GM12891 (cell line): ENCODE measurements at regions not wholly inside any gene's neighbourhood (a gene's known extent, or its start where the extent isn't known, plus 50 kb on each side); places are given as distances from the start of the nearest gene placed in this dataset.

Source experiments
- DNase-seq: peaks from one replicate; pipeline ENCODE4 v3.0.0; 2011; ENCODE audit warnings: low spot score; ENCODE audit not compliant: insufficient read length
- FAIRE-seq: peaks from 2 replicates; lab custom pipeline; 2011; peaks lifted over from hg19 to GRCh38; lab: Jason Lieb, UNC
- PAX5 ChIP-seq: IDR thresholded peaks from 2 replicates; pipeline ENCODE4 v1.6.1; 2011; ENCODE audit warnings: low read length, moderate library complexity, mild to moderate bottlenecking; ENCODE audit not compliant: insufficient read depth, severe bottlenecking
- POLR2A ChIP-seq: IDR thresholded peaks from 2 replicates; pipeline ENCODE4 v1.6.1; 2011; ENCODE audit warnings: low read depth, low read length, control low read depth
- POLR2AphosphoS5 ChIP-seq: IDR thresholded peaks from 2 replicates; pipeline ENCODE4 v1.6.1; 2011; ENCODE audit warnings: low read depth, low read length, control low read depth
- POU2F2 ChIP-seq: IDR thresholded peaks from 2 replicates; pipeline ENCODE4 v1.6.1; 2011; ENCODE audit warnings: low read depth, mild to moderate bottlenecking, control low read depth, low read length, moderate library complexity
- SPI1 ChIP-seq: IDR thresholded peaks from 2 replicates; pipeline ENCODE4 v1.6.1; 2011; ENCODE audit warnings: low read depth, low read length, control low read depth
- TAF1 ChIP-seq: IDR thresholded peaks from 2 replicates; pipeline ENCODE4 v1.6.1; 2011; ENCODE audit warnings: low read depth, low read length, control low read depth

DNA sequence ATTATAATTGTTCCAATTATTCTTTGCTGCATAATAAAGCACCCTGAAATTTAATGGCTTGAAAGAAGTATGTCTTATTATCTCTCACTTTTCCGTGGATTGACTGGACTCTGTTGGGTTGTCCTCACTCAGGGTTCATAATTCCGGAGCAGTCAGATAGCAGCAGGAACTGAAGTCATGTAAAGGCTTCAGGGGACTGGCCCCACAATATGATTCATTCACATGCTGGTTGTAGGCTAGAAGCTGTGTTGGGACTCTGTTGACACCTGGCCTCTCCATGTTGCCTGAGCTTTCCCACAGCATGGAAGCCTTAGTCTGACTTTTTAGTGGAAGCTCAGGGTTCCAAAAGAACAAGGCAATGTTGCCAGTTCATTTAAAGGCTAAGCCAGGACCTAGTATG lies 367.1 kb upstream of the ADGRL2 start:
- TF ChIP-seq POLR2A (no peak), POU2F2 (no peak), TAF1 (no peak), POLR2AphosphoS5 (no peak), SPI1 (no peak), PAX5 (no peak)
- DNase-seq (no peak), FAIRE-seq (no peak)

DNA sequence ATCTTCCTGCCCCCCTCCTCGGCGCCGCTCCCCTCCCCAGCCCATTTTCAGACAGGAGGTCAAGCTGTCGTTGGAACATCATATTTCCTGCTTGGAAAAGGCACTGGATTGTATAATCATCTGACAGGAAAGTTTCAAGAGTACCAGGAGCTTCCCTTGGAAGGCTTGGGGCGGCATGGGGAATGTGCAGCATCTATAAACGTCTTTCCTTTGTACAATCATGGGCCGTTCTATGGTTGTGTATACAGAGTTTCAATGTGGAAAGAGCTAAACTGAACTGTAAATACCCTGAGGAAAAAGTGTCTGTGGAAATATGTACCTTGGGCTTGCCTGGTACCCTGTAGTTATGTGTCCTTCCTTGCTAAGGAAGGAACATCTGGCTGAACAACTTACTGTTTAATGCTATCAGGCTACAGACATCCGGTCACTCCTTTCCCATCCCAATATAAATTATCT lies 368.1 kb upstream of the ADGRL2 start:
- TF ChIP-seq POLR2A (no peak), SPI1 (no peak), POLR2AphosphoS5 (no peak), PAX5 (no peak), TAF1 (no peak), POU2F2 (no peak)
- FAIRE-seq: no peak
- no peak for DNase-seq

DNA sequence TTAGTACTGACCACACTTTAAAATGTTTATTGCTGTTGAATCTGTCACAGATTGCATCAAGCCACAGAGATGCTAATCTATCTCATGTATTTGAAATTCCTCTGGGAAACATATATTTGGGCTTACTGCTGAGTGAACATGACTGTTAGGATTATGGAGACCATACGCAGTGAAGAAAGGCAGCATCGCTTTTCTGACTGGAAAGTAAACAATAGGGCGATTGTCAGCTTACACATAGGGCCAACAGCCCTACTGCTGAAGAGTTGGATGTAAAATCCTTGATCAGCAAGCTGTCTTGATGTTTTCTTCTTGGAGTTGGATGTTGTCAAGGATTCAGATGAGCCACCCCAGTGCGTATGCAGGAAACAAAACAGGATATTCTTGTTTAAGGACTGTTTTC lies 368.7 kb upstream of the ADGRL2 start:
- DNase-seq: no peak
- TF ChIP-seq POLR2A: no peak
- no peak for TF ChIP-seq TAF1
- no peak for TF ChIP-seq PAX5
- TF ChIP-seq SPI1: no peak
- TF ChIP-seq POLR2AphosphoS5: no peak
- TF ChIP-seq POU2F2: no peak
- FAIRE-seq: no peak

DNA sequence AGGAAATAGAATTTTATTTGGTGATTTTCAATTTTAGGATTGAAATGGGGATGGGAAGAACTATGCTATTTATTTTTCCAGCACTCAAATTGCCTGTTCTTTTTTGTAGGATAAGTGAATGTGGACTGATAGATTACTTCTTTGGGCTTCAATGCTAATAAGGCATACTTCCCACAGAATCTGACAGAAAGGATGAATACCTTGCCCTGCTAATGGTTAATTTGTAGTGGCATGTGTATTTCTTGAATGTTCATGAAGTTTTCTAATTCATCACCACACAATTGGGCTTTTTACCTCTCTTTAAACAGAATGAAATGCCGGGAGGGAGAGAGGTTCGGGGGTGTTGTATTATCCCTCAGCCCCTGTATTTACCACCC lies 369.1 kb upstream of the ADGRL2 start:
- no peak for DNase-seq
- FAIRE-seq: no peak
- TF ChIP-seq POLR2A (no peak), POLR2AphosphoS5 (no peak), TAF1 (no peak), SPI1 (no peak), POU2F2 (no peak), PAX5 (no peak)

DNA sequence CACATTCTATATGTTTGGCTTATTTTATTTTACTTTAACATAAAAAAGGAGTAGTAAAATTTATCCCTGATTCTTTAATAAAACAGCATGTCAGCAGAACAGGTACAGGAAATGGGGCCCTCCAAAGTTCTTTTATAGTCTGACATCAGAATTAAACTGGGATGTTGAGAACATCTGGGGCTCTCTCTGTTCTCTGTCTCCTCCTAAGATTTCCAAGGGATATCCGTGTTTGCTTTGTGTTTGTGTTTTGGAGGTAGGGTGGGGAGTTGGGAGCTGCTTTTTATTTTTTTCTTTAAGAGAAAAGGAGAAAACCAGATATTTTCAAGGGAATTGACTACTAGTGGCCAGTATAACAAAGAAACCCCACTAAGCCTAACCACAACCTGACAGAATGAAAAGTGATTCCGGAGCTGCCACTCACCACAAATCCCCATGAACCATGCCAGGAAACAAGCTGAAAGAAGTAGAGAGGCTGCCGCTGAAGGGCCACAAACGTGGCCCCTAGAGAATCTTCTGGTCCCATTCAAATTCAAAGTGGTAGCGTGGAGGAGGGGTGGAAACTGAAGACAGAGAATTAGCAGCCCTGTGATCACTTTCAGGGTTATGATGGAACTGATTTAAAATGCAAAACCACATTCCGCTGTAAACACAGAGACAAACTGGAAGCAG lies 369.6 kb upstream of the ADGRL2 start:
- FAIRE-seq (no peak), DNase-seq (no peak)
- TF ChIP-seq PAX5 (no peak), TAF1 (no peak), POLR2AphosphoS5 (no peak)

DNA sequence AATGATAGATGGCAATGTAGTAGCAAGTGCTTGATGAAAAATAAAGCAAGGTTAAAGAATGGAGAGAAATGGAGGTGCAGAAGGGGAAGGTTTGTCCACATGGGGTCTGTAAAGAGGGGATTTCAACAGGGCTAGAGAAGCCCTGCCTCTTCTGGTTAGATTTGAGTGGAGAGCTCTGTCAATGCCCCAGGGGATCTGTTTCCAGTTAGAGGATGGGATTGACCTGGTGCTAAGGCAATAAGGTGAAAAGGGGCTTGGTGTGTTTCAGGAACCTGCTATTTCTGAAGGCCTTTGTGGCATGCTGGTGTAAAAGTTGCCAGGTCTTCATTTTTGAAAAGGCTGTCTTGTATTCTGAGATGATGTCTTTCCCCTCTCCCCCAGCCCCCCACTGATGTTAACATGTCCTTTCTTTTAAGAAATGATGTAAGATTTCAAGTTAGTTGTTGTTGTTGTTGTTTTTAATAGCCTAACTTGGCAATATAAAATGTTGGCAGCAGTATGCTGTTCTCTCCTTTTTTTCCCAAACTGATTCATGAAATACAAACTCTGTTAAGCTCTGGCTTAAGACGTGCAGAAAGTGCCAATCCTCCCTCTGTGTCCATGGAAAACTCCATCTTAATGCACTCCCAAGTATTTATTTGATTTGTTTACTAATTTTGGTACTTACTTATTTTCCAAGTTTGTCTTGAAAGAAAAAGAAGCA lies 370.3 kb upstream of the ADGRL2 start:
- no peak for TF ChIP-seq POLR2A
- no peak for TF ChIP-seq PAX5
- TF ChIP-seq POU2F2: no peak
- TF ChIP-seq SPI1: no peak
- no peak for TF ChIP-seq TAF1
- no peak for TF ChIP-seq POLR2AphosphoS5
- DNase-seq (no peak), FAIRE-seq (no peak)

DNA sequence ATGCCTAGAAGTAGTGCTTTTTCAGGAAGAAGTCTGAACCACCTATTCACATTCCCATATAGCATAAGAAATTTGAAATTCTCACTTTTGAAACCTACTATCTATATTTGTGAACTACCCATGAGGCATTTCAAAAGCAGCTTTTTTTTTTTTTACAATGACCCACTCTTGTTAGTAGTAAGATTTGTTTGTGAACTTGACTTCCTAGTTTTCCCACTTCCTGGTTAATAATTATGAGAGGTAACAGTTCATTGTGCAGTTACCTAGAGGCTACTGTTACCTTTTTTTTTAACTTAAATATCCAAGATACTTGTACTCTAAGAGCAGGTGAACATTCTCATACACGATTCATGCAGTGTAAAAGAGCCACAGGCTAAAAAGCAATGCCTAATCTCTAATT lies 371.7 kb upstream of the ADGRL2 start:
- no peak for TF ChIP-seq POLR2A
- TF ChIP-seq POLR2AphosphoS5: no peak
- TF ChIP-seq PAX5: no peak
- TF ChIP-seq TAF1: no peak
- no peak for TF ChIP-seq POU2F2
- TF ChIP-seq SPI1: no peak
- no peak for DNase-seq
- no peak for FAIRE-seq

DNA sequence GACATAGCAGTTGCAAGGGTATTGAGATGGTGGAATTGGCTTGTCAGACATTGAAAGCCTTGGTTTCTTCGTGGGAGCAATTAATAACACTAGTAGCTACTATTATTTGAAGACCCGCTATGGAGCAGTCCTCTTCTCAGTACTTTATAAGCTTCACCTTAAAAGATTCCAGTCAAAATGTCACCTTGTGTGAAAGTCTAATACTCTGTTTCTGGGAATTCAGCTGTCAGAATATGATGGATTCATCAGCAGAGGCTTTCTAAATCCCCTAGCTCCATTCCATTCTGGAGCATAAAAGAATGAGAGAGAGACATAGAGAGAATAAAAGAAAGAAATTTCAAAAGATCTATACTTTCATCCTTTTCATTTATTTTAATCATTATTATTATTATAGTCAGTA lies 375.9 kb upstream of the ADGRL2 start:
- TF ChIP-seq SPI1 (no peak), TAF1 (no peak), POU2F2 (no peak), PAX5 (no peak), POLR2AphosphoS5 (no peak), POLR2A (no peak)
- no peak for FAIRE-seq

DNA sequence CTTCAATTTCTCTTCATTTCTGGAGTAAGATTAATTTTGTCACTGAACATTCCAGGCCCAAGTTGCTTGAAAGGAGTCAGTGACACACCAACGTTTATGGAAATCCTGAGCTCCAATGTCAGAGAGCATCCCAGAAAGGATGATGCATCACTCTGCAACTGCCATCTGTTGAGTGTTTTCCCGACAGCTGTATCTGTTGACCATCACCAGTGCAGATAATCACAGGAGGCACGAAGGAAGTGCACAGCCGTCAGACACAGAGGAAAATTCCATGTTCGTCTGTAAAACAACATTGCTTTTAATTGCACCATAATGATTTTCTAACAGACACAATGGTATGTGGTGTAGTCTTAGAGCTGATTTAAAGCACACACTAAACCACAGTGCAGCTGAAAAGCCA lies 376.7 kb upstream of the ADGRL2 start:
- FAIRE-seq (no peak), DNase-seq (no peak)
- TF ChIP-seq SPI1: no peak
- no peak for TF ChIP-seq POU2F2
- no peak for TF ChIP-seq PAX5
- no peak for TF ChIP-seq POLR2A
- no peak for TF ChIP-seq TAF1
- TF ChIP-seq POLR2AphosphoS5: no peak

More for the DNA sequence above, 375.9 kb upstream of the ADGRL2 start:
- DNase-seq: no peak

DNA sequence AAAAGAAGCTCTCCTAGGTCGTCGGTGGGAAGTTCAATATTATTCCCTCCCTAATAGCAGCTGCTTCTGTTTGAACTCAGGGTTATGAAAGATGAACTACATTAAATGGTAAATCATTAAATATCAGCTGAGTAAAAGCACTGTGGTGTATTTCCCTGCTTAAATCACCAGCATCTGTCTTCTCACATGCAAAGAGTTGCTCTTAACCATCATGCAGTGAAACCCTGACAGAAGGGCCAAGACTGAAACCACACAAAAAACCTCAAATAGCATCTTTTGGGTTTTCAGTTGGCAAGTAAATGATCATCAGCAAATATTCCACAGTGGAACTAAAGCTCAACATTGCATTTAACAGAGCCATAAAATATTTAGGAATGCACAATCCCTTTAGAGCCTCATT lies 380.0 kb upstream of the ADGRL2 start:
- FAIRE-seq (no peak), DNase-seq (no peak)
- TF ChIP-seq POLR2AphosphoS5 (no peak), SPI1 (no peak), TAF1 (no peak)
